ENCODE measurements at regions not wholly inside any gene's neighbourhood (a gene's known extent, or its start where the extent isn't known, plus 50 kb on each side); places are given as distances from the start of the nearest gene placed in this dataset.

DNA sequence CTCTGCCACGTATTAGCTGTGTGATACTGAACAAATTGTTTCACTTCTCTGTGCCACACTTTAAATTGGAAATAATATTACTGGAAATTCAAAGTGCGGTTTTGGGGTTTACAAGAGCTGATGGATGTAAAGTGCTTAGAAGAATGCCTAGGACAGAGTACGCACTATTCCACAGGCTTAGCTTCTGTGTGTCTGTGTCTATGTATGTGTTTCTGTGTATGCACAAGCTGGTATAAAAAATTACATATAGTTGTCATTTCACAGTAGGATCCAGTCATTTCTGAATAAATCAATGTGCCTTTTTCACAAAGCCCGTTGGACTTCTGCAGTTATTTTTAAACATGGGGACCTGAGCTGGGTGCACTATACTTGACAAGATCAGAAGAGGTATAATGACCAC is 370.4 kb downstream of the TUSC7 start:
- no peak for TF ChIP-seq CTCF (conservative IDR thresholded peaks at IDR 0.05)
- TF ChIP-seq EZH2 (IDR thresholded peaks at IDR 0.05; ENCODE audit: low read depth) = no peak

All from PC-9 (cell line).